ENCODE measurements at regions not wholly inside any gene's neighbourhood (a gene's known extent, or its start where the extent isn't known, plus 50 kb on each side); places are given as distances from the start of the nearest gene placed in this dataset.

DNA sequence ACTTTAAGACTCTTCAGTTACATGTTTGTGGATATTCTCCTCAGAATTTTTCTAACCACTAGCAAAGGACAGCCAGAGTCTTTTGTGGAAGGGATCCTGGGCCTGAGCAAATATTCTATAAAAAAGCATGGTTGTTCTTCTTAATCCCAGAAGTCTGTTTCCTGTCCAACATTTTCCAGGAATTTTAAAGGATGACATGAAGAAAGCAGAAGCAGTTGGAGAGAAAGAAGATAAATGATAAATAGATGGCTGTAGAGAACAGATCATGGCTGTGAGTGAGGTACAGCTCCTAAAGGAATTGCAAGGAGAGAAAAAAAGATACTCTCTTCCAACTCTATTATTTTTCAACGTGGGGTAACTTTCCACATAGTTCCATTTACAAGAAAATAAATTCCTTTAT is 91.8 kb upstream of the STEAP4 start:
- H3K36me3 ChIP-seq (ENCODE audit: control insufficient read depth, insufficient read depth, low read length) = no peaks in the 10 kb centered on the region
- no peaks in the 10 kb centered on the region for H3K27me3 ChIP-seq (ENCODE audit: control insufficient read depth, insufficient read depth, low read length)
- H4K20me1 ChIP-seq (ENCODE audit: control insufficient read depth, extremely low read depth, insufficient read depth, low read length) = no peaks in the 10 kb centered on the region
- no peak overlapping the region for H3K9ac ChIP-seq (ENCODE audit: insufficient read depth, low read length)
- no peak overlapping the region for H3K4me3 ChIP-seq (replicated peaks in 1 of 4; ENCODE audit: control extremely low read depth in 1 of 4, insufficient read depth in 1 of 4, low read depth in 3 of 4, low read length in 4 of 4)
- no peak overlapping the region for H3K27ac ChIP-seq (ENCODE audit: insufficient read depth, low read length)
- no peak overlapping the region for H3K4me2 ChIP-seq (ENCODE audit: extremely low read depth, insufficient read depth, low read length)
- H3K4me1 ChIP-seq (ENCODE audit: control insufficient read depth, extremely low read depth, insufficient read depth, low read length) = no peaks in the 10 kb centered on the region
- H3K79me2 ChIP-seq (ENCODE audit: control insufficient read depth, insufficient read depth, low read length) = no peaks in the 10 kb centered on the region
- H2AFZ ChIP-seq (ENCODE audit: low read length) = no peak overlapping the region
- no peak for DNase-seq (ENCODE audit: low read depth in 2 of 2)
- H3K9me3 ChIP-seq (ENCODE audit: control insufficient read depth, insufficient read depth, low read depth, low read length) = no peaks in the 10 kb centered on the region
- no peak for TF ChIP-seq EZH2 (IDR thresholded peaks at IDR 0.05; ENCODE audit: low read length, missing control alignments)
- TF ChIP-seq, protein P1, sequence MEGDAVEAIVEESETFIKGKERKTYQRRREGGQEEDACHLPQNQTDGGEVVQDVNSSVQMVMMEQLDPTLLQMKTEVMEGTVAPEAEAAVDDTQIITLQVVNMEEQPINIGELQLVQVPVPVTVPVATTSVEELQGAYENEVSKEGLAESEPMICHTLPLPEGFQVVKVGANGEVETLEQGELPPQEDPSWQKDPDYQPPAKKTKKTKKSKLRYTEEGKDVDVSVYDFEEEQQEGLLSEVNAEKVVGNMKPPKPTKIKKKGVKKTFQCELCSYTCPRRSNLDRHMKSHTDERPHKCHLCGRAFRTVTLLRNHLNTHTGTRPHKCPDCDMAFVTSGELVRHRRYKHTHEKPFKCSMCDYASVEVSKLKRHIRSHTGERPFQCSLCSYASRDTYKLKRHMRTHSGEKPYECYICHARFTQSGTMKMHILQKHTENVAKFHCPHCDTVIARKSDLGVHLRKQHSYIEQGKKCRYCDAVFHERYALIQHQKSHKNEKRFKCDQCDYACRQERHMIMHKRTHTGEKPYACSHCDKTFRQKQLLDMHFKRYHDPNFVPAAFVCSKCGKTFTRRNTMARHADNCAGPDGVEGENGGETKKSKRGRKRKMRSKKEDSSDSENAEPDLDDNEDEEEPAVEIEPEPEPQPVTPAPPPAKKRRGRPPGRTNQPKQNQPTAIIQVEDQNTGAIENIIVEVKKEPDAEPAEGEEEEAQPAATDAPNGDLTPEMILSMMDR (conservative IDR thresholded peaks at IDR 0.05 in 1 of 2, IDR thresholded peaks at IDR 0.05 in 1 of 2; ENCODE audit: low read depth in 1 of 2, low read length in 2 of 2) = no peak

DNA sequence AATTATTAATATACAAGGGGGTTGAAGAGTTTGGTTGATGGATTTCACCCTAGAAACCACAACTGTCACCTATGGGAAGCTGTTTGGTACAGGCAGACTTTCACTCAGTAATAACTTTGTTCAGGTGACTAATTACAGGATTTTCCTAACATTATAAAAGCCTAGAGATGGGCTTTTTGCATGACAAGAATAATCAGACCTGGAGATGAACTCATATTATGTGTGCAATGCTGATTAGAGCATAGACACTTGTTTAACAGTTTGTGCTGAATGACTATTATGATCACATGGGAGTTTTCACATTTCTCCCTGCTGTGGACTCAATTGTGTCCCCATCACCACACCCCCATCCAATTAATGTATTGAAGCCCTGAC is 90.2 kb upstream of the STEAP4 start:
- Histone ChIP-seq H3K27ac (ENCODE audit: insufficient read depth, low read length) (no peak overlapping the region), H3K4me1 (ENCODE audit: control insufficient read depth, extremely low read depth, insufficient read depth, low read length) (no peaks in the 10 kb centered on the region), H3K9ac (ENCODE audit: insufficient read depth, low read length) (no peak overlapping the region), H4K20me1 (ENCODE audit: control insufficient read depth, extremely low read depth, insufficient read depth, low read length) (no peaks in the 10 kb centered on the region), H3K27me3 (ENCODE audit: control insufficient read depth, insufficient read depth, low read length) (no peaks in the 10 kb centered on the region), H3K4me3 (replicated peaks in 1 of 4; ENCODE audit: control extremely low read depth in 1 of 4, insufficient read depth in 1 of 4, low read depth in 3 of 4, low read length in 4 of 4) (no peak overlapping the region), H2AFZ (ENCODE audit: low read length) (no peak overlapping the region), H3K4me2 (ENCODE audit: extremely low read depth, insufficient read depth, low read length) (no peak overlapping the region), H3K36me3 (ENCODE audit: control insufficient read depth, insufficient read depth, low read length) (no peaks in the 10 kb centered on the region), H3K79me2 (ENCODE audit: control insufficient read depth, insufficient read depth, low read length) (no peaks in the 10 kb centered on the region), H3K9me3 (ENCODE audit: control insufficient read depth, insufficient read depth, low read depth, low read length) (no peaks in the 10 kb centered on the region)
- TF ChIP-seq EZH2 (IDR thresholded peaks at IDR 0.05; ENCODE audit: low read length, missing control alignments) = no peak
- TF ChIP-seq, protein P1 (conservative IDR thresholded peaks at IDR 0.05 in 1 of 2, IDR thresholded peaks at IDR 0.05 in 1 of 2; ENCODE audit: low read depth in 1 of 2, low read length in 2 of 2) = no peak
- DNase-seq (ENCODE audit: low read depth in 2 of 2) = no peak

DNA sequence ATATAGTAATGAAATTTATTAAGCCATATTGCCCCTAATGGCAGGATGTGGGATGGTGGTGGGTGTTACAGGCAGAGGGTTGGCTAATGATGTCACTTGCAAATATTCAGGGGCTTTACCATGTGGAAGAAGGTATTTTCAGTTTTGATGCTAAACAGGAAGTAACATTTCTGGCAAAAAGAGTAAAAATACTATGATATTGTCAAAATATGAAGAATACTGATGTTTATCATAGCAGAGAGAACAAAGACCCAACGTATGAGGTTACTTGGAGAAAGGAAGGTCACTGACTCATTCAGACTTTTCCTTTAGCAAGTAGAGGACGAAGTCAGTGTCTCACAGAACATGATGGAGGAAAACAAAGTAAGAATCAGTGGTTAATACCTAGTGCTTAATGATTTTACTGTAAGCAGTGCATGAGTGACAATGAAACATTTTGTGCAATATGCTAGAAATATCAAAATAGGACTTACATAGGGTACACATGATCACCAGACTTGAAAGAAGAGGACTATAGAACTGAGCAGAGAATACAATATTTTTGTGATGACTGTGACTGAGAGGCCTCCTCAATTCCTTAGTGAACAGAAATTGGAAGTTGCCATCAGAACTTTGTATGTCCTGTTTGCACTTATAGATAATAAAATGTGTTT is 89.7 kb upstream of the STEAP4 start:
- no peak overlapping the region for H3K4me3 ChIP-seq (replicated peaks in 1 of 4; ENCODE audit: control extremely low read depth in 1 of 4, insufficient read depth in 1 of 4, low read depth in 3 of 4, low read length in 4 of 4)
- no peak for TF ChIP-seq EZH2 (IDR thresholded peaks at IDR 0.05; ENCODE audit: low read length, missing control alignments)
- TF ChIP-seq, protein P1 (conservative IDR thresholded peaks at IDR 0.05 in 1 of 2, IDR thresholded peaks at IDR 0.05 in 1 of 2; ENCODE audit: low read depth in 1 of 2, low read length in 2 of 2) = no peak
- no peak overlapping the region for H2AFZ ChIP-seq (ENCODE audit: low read length)
- no peaks in the 10 kb centered on the region for H3K79me2 ChIP-seq (ENCODE audit: control insufficient read depth, insufficient read depth, low read length)
- H3K4me1 ChIP-seq (ENCODE audit: control insufficient read depth, extremely low read depth, insufficient read depth, low read length) = no peaks in the 10 kb centered on the region
- H4K20me1 ChIP-seq (ENCODE audit: control insufficient read depth, extremely low read depth, insufficient read depth, low read length) = no peaks in the 10 kb centered on the region
- no peaks in the 10 kb centered on the region for H3K9me3 ChIP-seq (ENCODE audit: control insufficient read depth, insufficient read depth, low read depth, low read length)
- H3K4me2 ChIP-seq (ENCODE audit: extremely low read depth, insufficient read depth, low read length) = no peak overlapping the region
- H3K36me3 ChIP-seq (ENCODE audit: control insufficient read depth, insufficient read depth, low read length) = no peaks in the 10 kb centered on the region
- no peak overlapping the region for H3K9ac ChIP-seq (ENCODE audit: insufficient read depth, low read length)
- no peaks in the 10 kb centered on the region for H3K27me3 ChIP-seq (ENCODE audit: control insufficient read depth, insufficient read depth, low read length)
- no peak overlapping the region for H3K27ac ChIP-seq (ENCODE audit: insufficient read depth, low read length)
- DNase-seq (ENCODE audit: low read depth in 2 of 2) = no peak

Measured in fibroblast of lung (primary cell).